Fibroblast of skin of left quadriceps (primary cell): ENCODE measurements at regions not wholly inside any gene's neighbourhood (a gene's known extent, or its start where the extent isn't known, plus 50 kb on each side); places are given as distances from the start of the nearest gene placed in this dataset.
A peak's percentile ranks its signal among the peaks of the same experiment; 100 is the strongest.

ENCODE experiments used
- DNase-seq, 2 experiments: peaks; one replicate each; pipeline ENCODE4 v3.0.0-alpha.2; 2013; ENCODE audit warnings: low read depth in 2 of 2

DNA sequence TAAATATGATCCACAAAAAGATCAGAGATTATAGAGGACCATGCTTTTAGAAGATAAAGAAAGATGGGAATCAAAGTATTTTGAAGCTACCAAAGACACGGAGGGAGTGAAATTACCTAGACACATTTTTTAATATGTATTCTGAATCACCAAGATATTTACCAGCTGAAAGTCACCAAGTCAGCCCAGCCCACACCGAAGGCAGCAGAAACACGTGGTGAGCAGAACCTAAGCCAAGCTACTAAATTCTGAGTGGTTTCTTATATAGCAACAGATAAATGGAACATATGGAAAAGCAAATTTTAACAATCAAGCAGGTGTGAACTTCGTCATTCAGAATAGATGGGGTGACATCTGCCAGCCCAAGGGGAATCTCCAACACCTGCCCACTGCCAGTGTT, 134.7 kb upstream of the AKR1E2 start:
- no peak for DNase-seq

DNA sequence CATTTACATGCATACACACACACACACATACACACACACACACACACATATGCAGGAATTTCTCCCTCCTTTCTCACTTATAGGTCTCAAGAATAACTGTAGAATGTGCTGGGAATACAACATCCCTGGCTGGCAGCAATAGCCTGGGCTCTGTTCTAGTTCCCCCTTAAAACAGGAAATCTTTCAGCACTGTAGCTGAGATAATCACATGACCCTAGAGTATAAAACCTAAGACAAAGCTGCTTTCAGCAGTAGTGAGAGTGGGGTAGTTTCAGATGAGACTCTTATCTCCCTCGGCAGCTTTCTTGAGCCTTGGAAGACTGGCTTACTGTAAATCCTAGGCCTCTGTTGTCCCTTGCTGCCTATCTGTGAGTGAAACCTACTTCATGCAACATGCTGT, 137.4 kb upstream of the AKR1E2 start:
- no peak for DNase-seq

DNA sequence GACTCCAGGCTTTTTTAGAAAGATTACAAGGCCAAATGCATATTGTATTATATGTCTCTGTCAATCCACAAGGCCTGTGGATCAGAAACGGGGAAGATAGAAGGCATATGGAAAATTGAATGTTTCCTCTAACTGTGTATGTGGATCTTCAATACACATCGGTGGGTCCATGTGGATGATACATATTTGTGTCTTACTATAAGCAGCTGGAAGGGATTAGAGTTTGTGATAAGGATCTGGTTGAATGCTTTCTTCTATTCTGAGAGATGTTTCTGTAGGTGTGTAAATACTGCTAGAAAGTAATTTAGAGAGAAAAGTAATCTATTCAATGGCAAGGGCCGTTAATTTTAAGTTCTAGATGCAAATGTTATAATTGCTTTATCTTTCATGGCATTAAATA, 137.8 kb upstream of the AKR1E2 start:
- no peak for DNase-seq

DNA sequence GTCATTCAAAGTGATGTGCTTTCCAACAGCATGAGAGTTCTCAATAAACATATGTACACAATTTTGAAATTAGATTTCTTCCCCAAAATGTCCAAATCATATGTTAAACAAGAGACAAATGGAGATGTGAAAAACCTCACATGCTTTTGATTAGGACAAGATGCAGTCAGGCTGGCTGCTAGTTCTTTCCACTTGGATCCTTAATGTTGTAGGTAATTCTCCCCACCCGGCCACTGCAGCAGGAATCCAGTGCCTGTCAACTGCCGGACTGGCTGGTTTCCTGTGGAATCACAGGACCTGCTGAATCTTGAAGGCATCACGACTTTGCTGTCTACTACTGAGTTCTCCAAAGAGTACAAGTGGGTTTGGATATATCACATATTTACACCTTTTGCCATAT, 138.6 kb upstream of the AKR1E2 start:
- no peak for DNase-seq

DNA sequence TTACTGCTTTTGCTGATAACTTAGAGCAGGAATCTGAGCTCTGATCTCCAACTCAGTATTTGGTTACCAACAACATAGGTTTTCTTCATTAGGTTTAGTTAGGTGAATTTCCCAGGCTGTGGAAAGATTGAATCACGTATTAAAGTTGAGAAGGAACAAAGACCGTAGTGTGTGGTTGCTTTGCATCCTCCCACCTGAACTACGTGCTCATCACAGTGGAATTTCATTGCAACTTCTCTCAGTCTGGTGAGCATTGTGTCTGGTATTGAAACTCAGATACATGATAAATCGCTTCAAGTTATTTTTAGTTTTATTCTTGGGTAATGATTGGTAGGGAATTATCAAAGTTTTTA, 139.4 kb upstream of the AKR1E2 start:
- DNase-seq = no peak

DNA sequence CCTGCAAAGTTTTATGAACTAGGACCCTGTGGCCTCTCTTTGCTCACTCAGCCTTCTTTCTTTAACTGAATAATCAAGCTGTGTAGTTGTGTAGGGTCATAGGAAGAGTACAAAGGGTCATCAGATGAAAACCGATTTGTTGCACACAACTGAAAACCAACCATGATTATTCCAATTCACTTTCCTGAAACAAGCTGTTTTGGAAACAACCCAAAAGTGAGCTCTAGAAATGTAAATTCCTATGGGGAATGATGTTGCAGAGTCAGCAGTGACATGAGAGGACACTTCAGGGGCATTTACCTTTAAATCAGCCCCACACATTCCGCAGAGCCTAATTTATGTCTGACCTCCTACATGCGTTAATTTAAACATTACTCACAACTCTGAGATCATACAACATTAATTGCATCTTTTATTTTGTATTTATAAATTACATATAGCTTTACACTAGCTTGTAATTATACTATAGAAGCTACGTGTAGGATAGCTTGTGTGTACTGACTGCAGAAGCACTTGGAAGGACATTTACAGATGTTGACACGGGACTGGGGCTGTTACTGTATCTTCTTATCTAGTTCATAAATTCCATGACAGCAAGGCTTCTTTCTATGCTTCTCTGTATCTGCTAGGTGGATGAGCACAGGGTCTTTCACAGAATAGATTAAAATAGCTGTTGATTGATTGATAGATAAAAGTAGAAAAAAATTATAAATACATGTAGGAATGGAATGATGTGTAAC, 139.9 kb upstream of the AKR1E2 start:
- no peak for DNase-seq

DNA sequence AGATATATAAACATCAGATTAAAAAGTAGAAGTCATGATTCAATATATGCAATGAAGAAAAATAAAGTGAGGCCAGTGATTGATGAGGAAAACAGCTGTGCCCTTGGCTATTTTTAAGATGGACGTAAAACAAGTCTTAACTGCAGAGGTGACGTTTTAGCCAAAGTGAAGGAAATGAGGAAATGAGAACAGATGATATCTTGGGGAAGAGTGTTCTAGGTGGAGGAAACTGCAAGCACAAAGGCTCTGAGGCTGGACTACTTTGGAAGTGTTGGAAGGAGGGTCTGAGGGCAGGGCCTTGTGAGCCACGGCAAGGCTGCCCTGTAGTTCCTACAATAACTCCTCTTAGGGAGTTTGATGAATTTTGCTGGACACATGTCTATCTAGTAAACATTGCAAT, 140.5 kb upstream of the AKR1E2 start:
- DNase-seq = no peak

DNA sequence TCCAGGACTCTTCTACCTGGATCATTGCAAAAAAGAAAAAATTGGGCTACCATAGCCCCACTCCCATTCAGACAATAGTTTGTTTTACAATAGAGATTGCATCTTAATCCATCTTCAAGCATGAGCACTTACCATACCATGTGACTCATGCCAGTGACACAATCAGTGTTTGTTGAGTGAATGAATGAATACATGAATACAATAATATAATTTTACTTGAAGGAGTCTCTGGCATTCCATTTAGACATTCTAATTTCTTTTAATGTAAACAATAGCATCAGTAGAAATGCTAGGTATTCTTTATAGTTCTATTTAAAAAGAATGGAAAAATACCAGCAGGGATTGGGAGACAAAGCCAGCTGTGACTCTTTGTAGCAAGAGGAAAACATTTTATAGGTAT, 141.6 kb upstream of the AKR1E2 start:
- no peak for DNase-seq

DNA sequence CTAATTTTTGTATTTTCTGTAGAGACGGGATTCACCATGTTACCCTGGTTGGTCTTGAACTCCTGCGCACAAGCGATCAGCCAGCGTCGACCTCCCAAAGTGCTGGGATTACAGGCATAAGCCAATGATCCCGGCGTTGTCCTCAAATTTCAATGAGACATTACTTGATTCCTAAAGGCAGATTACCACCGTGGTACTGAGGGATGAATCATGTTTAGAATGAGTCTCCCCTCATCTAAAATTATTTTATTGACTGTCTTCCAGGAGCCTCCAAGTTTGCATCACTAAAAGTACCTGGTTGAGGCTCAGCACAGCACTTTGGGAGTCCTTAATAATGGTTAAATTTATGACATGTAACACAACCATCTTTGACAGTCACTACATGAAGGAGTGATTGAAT, 142.2 kb upstream of the AKR1E2 start:
- DNase-seq = no peak

DNA sequence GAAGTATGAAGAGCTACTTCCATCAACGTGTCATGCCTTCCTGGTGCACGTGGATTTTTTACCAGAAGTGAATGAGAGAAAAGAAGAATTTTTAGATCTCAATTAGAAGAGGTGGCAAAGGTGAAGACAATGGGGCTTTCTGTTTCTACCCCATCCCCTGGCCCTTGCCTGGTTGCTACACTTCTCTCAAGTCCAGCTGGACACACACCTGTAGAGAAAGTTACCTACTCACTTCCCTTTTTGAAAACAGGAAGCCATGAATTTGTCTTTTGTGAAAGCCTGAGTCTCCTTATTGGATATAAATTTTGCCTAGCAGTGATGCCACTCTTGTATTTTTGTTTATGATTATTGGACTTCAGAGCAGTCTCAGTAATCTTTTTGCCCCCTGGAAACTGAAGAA, 142.9 kb upstream of the AKR1E2 start:
- no peak for DNase-seq

DNA sequence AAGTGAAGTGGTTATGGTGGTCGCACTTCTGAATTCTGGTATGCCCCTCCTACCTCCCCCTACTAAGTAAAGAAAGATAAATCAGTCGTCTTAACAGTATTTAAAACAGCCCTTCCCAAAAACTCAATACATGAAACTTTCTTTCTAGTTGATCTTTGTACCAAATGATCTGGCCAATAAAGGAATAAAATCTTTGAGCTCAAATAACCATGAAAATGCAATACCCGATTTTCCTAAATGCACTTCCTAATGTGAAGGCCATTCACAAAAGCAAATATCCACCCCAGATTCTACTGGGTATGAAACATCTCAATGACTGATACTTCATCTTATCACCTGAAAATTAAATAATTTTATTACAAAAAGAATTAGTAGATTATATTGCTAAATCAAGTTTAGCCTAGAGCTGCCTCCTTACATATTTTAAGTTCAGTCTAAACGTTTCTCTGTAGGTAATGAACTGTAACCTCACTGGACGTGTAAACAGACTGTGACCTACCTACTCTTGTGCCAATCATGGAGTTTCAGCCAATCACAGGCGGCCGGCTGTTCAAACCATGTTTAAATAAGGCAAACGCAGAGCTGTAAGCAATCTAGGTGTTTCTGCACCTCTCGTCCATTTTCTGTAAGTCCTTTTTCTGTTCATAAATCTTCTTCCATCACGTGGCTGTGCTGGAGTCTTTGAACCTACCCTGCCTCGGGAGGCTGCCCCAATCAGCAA, 146.9 kb upstream of the AKR1E2 start:
- no peak for DNase-seq

DNA sequence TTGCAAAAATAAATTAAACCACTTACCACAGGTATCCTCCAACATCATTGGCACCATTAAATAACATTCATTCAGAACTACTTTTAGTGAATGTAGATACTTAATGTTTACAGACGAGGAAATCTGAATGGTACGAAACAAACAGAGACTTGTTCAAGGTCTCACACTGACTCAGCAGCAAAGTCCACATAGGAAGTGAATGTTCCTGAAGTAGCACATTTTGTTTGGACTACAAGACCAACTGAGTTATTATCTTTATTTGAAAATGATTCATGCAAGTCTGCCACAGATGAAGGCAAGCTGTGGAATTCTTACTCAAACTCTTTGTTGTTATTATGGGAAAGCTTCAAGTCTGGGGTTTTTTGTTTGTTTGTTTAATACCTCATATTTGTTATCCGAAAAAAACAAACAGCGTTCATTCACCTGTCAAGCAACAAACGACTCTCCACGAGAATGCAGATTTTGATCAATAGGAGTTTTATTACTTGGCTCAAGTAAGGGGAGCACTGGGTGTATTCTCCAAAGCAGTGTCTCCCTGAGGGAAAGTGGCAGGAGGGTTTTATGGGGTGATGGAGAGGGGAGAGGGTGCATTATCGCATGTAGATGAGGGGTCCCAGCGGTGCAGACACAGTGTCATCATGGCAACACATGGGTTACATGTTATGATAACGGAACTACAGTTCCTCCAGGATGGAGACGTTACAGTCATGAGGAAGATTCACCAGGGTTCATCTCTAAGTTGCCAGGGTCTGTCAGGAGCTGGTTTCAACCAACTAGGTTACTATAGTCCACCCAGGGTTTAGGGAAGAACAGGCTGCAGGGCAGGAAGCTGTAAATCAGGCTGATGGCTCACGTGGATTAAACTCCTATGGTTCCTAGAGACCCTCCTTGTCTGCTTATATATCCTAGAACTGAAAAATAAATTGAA, 147.7 kb upstream of the AKR1E2 start:
- DNase-seq = no peak

DNA sequence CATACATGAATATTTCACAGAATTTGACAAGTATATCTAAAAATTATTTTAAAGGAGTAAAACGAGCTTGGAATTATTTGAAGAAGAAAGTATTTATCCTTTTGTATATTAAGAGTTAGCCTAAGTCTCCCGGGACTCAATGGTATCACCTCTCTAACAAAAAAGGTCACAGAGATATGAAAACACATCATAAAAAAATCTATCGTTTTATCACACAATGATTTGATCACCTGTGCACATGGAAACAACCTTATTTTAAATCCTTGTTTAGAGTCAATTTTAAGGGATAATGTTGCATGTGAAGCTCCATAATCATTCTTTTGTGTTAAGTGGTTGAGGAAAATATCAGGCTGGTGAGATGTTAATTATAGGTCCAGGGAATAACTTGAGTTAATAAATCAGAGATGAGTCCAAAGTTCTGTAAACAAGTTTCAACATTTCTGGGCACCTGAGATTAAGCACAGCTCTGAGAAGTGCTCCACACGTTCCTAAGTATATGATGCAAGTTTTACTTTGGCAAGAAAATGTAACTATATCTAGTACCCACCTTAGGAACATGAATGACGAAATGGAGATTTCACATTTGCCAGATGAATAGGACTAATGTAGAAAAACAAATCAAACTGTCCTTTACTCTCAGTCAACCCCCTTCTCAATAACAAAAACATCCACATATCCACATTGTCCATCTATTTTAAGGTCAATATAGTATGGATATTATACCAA, 148.5 kb upstream of the AKR1E2 start:
- no peak for DNase-seq

DNA sequence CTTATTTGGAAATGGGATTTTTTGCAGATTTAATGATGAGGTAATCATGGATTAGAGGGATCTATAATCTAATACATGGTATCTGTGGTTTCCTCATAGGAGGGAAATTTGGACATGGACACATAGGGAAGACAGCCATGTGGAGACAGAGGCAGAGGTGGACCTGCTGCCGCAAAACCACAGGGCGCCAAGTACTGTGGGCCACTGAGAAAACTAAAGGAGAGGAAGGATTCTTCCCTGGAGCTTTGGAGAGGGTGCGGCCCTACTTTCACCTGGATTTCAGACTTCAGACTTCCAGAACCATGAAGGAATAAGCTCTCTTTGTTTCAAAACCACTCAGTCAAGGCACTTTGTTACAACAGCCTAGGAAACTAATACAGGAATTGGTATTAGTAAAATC, 149.4 kb upstream of the AKR1E2 start:
- DNase-seq = no peak

DNA sequence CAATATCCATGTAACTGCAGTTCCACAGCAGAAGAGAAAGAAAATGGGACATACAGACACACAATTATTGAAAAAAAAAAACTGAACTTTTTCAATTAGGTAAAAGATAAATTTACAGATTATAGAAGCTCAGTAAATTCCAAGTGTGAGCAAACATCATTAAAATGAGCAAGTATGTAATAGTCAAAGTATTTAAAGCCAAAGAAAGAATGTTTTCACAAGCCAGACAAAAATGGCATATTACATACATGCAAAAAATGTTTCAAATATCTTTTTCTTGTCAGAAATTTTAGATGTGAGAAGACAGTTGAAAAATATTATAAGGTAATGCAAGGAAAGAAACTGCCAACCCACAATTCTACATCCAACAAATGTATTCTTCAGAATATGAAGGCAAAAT, 150.2 kb upstream of the AKR1E2 start:
- DNase-seq = no peak

DNA sequence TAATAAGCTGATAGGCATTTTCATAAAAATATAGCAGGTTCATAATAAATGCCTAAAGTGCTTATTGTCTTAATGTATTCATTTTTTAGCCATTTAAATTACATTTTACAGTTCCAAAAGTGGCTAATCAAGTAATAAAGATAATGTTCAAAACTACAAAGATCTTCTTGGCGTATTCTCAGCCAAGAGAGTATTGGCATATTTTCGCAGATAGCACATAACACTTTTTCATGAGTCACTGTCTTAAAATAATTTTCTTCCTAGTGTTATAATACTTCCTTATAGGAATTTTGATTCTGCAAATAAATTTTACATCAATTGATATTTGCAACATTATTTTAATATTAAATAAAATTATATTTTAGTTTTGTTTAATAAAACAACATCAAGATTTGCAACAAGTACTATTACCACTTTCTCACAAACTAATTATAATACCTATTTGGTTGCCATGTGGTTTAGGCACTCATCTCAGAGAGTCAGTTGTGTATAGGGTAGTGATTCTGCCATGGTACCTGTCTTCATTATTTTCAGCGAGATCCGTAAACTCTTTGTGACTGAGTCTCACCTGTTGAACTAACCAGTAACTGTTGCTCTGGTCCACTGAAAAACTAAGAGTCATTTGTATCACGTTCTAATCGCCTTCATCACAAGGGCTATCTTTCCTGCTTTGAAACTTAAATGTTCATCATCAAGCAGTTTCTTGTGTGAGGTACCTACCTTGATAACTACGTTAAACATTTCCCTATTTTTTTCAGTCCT, 152.5 kb upstream of the AKR1E2 start:
- DNase-seq = no peak

DNA sequence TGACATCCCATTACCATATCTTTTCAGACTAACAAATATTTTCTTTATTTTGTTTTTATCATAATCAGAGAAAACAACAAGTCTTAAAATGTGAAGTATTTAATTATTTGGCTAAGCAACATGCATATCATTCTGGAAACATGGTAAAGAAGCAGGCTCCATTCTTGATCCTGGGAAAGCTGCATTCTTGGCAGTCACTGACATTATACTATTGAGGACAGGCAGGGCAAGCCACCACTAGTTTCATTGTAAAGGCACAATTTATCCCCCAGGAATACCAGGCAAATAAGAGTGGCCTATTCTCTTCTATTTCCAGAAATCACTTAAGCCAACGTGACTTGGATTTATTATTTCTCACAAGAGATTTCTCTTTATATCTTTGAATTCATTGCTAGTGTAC, 153.8 kb upstream of the AKR1E2 start:
- DNase-seq = no peak

DNA sequence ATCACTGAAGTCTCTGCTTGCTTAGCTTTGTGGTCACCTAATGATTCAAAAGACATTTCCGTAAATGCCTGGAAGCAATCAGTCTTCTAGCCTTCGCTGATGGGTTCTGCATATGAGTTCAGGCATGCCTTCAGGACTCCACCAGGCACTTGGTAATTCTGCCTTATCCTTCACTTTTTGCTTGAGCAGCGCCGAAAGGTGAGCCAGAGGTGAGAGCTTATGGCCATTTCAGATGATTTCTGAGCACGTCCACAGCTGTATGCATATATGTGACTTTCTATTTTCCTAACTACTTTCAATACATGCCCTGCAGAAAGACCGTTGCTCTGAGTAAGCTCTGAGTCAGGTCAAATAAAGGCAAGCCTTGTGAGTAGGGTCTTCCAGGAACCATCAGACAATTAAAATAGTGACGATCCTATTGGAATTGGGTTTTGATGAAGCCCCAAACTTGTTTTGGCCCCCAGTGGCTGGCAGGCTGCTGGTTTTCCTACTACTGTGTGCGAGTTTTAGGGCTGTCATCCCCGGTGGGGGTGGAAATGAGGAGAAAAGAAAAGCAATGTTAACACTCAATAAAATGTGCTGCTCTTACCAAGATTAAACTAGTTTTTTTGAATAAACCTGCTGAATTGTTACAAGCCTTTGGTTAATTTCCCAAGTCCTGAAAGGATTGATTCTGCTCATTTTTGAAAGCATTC, 154.4 kb upstream of the AKR1E2 start:
- DNase-seq = no peak

DNA sequence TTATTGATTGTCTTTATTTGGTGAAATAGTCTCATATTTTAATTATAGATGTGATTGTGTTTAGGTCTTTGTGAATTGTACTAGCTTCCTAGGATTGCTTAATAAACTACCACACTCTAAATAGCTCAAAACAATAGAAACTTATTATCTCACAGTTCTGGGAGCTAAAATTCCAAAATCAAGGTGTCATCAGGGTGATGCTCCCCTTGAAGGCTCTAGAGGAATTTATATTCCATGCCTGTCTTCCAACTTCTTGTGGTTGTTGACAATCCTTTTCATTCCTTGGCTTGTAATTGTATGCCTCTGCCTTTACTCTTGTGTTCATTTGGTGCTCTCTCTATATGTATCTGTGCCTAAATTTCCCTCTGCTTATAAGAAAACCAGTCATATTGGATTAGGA, 155.3 kb upstream of the AKR1E2 start:
- peak; percentile 64 to 65 for DNase-seq

DNA sequence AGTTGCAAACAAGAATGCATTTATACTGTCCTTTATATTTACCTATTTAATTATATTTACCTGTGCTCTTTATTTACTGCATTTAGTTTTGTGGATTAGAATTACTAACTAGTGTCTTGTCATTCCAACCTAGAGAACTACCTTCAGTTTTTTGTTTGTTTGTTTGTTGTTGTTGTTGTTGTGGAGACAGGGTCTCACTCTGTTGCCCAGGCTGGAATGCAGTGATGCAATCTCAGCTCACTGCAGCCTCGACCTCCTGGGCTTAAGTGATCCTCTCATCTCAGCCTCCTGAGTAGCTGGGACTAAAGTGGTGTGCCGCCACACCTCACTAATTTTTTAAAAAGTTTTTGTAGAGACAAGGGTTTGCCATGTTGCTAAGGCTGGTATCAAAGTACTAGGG, 156.4 kb upstream of the AKR1E2 start:
- no peak for DNase-seq
